ENCODE measurements at regions not wholly inside any gene's neighbourhood (a gene's known extent, or its start where the extent isn't known, plus 50 kb on each side); places are given as distances from the start of the nearest gene placed in this dataset.

DNA sequence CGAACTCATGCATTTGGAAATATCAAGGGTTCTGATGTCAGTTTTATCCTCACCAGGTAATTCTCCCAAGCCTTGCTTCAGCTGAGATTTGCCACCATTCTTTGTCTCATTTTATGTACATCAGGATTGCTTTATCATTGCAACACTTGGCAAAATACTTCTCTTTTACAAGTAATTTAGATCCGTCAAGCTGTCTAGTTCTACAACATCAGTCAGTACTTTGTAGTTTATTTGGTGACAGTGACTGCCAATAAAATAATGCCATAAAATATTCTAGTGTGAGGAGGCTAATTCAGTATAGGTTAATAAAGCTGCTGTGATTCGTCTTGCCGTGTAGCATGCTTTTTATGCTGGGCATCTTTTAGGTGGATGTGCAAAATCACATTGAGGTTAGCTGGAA, 565.3 kb upstream of the SGO1 start:
- no peak for TF ChIP-seq TCF12 (IDR thresholded peaks at IDR 0.05; ENCODE audit: low read depth, low read length)
- TF ChIP-seq, protein P1, sequence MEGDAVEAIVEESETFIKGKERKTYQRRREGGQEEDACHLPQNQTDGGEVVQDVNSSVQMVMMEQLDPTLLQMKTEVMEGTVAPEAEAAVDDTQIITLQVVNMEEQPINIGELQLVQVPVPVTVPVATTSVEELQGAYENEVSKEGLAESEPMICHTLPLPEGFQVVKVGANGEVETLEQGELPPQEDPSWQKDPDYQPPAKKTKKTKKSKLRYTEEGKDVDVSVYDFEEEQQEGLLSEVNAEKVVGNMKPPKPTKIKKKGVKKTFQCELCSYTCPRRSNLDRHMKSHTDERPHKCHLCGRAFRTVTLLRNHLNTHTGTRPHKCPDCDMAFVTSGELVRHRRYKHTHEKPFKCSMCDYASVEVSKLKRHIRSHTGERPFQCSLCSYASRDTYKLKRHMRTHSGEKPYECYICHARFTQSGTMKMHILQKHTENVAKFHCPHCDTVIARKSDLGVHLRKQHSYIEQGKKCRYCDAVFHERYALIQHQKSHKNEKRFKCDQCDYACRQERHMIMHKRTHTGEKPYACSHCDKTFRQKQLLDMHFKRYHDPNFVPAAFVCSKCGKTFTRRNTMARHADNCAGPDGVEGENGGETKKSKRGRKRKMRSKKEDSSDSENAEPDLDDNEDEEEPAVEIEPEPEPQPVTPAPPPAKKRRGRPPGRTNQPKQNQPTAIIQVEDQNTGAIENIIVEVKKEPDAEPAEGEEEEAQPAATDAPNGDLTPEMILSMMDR (IDR thresholded peaks at IDR 0.05; ENCODE audit: control extremely low read depth in 1 of 3, insufficient read depth in 1 of 3, low read depth in 1 of 3, low read length in 3 of 3): no peak
